SK-N-SH treated with all-trans-retinoic acid at 6 μM for 48 hours (cell line): ENCODE measurements at regions not wholly inside any gene's neighbourhood (a gene's known extent, or its start where the extent isn't known, plus 50 kb on each side); places are given as distances from the start of the nearest gene placed in this dataset.

Source experiments
- ATAC-seq: fragments of 200-7000 bp; cut with Tn5 transposase; 3 replicates; pipeline ENCODE4 v1.9.1; 2020; ENCODE audit warnings: mild to moderate bottlenecking, moderate library complexity
- ARNTL ChIP-seq: fragments of 450-650 bp; formaldehyde crosslinking; IDR thresholded peaks from 2 replicates; pipeline ENCODE4 v1.5.0; 2020; ENCODE audit warnings: low read depth, mild to moderate bottlenecking, moderate library complexity, borderline replicate concordance
- CSDC2 ChIP-seq: fragments of 250-450 bp; sonication (Bioruptor Pico); IDR thresholded peaks from 2 replicates; pipeline ENCODE4 v1.5.0; 2020; ENCODE audit warnings: mild to moderate bottlenecking, moderate library complexity
- ESRRG ChIP-seq: fragments of 250-450 bp; sonication (Bioruptor Pico); IDR thresholded peaks from 2 replicates; pipeline ENCODE4 v1.6.1; 2021; ENCODE audit warnings: mild to moderate bottlenecking
- OSR1 ChIP-seq: fragments of 250-450 bp; sonication (Bioruptor Pico); IDR thresholded peaks from 2 replicates; pipeline ENCODE4 v1.8.0; 2022; ENCODE audit warnings: moderate library complexity, mild to moderate bottlenecking, inconsistent platforms
- PPARA ChIP-seq: fragments of 250-450 bp; sonication (Bioruptor Pico); IDR thresholded peaks from 2 replicates; pipeline ENCODE4 v1.5.0; 2020; ENCODE audit warnings: mild to moderate bottlenecking, borderline replicate concordance
- RARB ChIP-seq: fragments of 250-450 bp; sonication (Bioruptor Pico); IDR thresholded peaks from 2 replicates; pipeline ENCODE4 v1.8.0; 2021; ENCODE audit warnings: mild to moderate bottlenecking, moderate library complexity
- SNAI2 ChIP-seq: fragments of 250-450 bp; sonication (Bioruptor Pico); IDR thresholded peaks from 2 replicates; pipeline ENCODE4 v1.5.0; 2020; ENCODE audit warnings: mild to moderate bottlenecking, moderate library complexity
- TCF4 ChIP-seq: fragments of 250-450 bp; sonication (Bioruptor Pico); IDR thresholded peaks from 2 replicates; pipeline ENCODE4 v1.8.0; 2021; ENCODE audit warnings: mild to moderate bottlenecking, moderate library complexity, borderline replicate concordance
- ZC3H10 ChIP-seq: fragments of 250-450 bp; sonication (Bioruptor Pico); IDR thresholded peaks from 2 replicates; pipeline ENCODE4 v1.5.1; 2021; ENCODE audit warnings: mild to moderate bottlenecking, moderate library complexity
- ZFP3 ChIP-seq: fragments of 250-450 bp; sonication (Bioruptor Pico); IDR thresholded peaks from 2 replicates; pipeline ENCODE4 v1.5.0; 2020; ENCODE audit warnings: mild to moderate bottlenecking, moderate library complexity
- ZFP30 ChIP-seq: fragments of 450-650 bp; formaldehyde crosslinking; IDR thresholded peaks from 2 replicates; pipeline ENCODE4 v1.5.0; 2022; ENCODE audit warnings: mild to moderate bottlenecking, moderate library complexity
- ZNF565 ChIP-seq: fragments of 450-650 bp; formaldehyde crosslinking; conservative IDR thresholded peaks from 2 replicates; pipeline ENCODE4 v1.5.0; 2020; ENCODE audit warnings: low read depth, mild to moderate bottlenecking, moderate library complexity
- ZNF8 ChIP-seq: fragments of 450-650 bp; formaldehyde crosslinking; IDR thresholded peaks from 2 replicates; pipeline ENCODE4 v1.5.0; 2020; ENCODE audit warnings: mild to moderate bottlenecking, moderate library complexity
- TF ChIP-seq, protein P1 (sequence below): fragments of 250-450 bp; sonication (Bioruptor Pico); IDR thresholded peaks from 2 replicates; pipeline ENCODE4 v1.5.0; 2020; ENCODE audit warnings: mild to moderate bottlenecking, moderate library complexity
- TF ChIP-seq, protein P2 (sequence below): fragments of 250-450 bp; sonication (Bioruptor Pico); IDR thresholded peaks from 2 replicates; pipeline ENCODE4 v1.8.0; 2020; ENCODE audit warnings: mild to moderate bottlenecking, moderate library complexity, borderline replicate concordance
- TF ChIP-seq, protein P3 (sequence below): fragments of 250-450 bp; sonication (Bioruptor Pico); IDR thresholded peaks from 2 replicates; pipeline ENCODE4 v1.8.0; 2021; ENCODE audit warnings: low read depth, mild to moderate bottlenecking, moderate library complexity, borderline replicate concordance
- TF ChIP-seq, protein P4 (sequence below): fragments of 250-450 bp; sonication (Bioruptor Pico); IDR thresholded peaks from 2 replicates; pipeline ENCODE4 v1.5.1; 2020; ENCODE audit warnings: low read depth, mild to moderate bottlenecking, moderate library complexity
- TF ChIP-seq, protein P5 (sequence below): fragments of 250-450 bp; sonication (Bioruptor Pico); IDR thresholded peaks from 2 replicates; pipeline ENCODE4 v1.5.1; 2021; ENCODE audit warnings: mild to moderate bottlenecking, moderate library complexity

DNA sequence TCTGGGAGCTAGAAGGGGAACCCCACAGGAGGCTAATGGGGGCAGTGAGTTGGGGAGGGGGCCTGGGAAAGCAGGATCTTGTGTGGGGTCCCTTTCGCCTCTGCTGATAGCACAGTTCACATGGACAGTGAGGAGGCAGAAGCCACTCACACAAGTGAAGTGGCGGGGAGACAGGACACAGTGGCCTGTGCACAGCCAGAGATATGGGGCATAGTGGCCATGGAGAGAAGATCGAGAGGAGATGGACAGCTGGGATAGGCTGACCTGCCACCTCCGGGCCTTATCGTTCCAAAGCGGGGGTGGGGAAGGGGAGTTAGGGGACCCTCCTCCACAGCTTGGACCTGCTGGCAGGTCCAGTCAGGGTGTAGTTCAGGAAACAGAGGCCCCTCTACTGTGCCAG lies 69.8 kb upstream of the EDAR start:
- TF ChIP-seq TCF4 (no peak), ZC3H10 (no peak), SNAI2 (no peak), RARB (CRISPR knock-in tag) (no peak), ZFP30 (CRISPR knock-in tag) (no peak), ZNF565 (no peak)
- TF ChIP-seq, protein P1, sequence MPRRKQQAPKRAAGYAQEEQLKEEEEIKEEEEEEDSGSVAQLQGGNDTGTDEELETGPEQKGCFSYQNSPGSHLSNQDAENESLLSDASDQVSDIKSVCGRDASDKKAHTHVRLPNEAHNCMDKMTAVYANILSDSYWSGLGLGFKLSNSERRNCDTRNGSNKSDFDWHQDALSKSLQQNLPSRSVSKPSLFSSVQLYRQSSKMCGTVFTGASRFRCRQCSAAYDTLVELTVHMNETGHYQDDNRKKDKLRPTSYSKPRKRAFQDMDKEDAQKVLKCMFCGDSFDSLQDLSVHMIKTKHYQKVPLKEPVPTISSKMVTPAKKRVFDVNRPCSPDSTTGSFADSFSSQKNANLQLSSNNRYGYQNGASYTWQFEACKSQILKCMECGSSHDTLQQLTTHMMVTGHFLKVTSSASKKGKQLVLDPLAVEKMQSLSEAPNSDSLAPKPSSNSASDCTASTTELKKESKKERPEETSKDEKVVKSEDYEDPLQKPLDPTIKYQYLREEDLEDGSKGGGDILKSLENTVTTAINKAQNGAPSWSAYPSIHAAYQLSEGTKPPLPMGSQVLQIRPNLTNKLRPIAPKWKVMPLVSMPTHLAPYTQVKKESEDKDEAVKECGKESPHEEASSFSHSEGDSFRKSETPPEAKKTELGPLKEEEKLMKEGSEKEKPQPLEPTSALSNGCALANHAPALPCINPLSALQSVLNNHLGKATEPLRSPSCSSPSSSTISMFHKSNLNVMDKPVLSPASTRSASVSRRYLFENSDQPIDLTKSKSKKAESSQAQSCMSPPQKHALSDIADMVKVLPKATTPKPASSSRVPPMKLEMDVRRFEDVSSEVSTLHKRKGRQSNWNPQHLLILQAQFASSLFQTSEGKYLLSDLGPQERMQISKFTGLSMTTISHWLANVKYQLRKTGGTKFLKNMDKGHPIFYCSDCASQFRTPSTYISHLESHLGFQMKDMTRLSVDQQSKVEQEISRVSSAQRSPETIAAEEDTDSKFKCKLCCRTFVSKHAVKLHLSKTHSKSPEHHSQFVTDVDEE (CRISPR knock-in tag): no peak

DNA sequence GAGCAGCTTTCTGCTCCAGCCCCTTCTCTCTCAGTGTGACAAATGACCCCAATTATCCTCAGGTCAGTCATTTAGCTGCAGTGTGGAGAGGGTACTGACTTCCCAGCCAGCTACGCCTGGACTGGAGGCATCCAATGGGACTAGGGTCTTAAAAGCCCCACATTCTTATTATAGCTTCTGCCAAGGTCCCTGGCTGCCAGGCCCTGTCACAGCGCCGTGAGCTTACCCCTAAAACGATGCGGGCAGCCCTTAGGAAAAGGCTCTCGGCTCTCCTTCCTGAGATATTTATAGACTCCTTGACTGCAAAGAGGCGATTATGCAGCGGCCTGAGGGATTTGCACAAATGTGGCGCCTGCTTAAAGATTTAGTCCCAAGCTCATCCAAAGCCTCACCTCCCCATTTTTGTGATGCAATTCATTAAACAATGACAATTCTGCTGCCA lies 69.2 kb upstream of the EDAR start:
- TF ChIP-seq ZFP3 (CRISPR knock-in tag) (no peak), OSR1 (CRISPR knock-in tag) (no peak), ZNF565 (no peak), ZNF8 (CRISPR knock-in tag) (no peak), CSDC2 (no peak), PPARA (no peak), ARNTL (CRISPR knock-in tag) (no peak), ESRRG (CRISPR knock-in tag) (no peak)
- TF ChIP-seq, protein P2, sequence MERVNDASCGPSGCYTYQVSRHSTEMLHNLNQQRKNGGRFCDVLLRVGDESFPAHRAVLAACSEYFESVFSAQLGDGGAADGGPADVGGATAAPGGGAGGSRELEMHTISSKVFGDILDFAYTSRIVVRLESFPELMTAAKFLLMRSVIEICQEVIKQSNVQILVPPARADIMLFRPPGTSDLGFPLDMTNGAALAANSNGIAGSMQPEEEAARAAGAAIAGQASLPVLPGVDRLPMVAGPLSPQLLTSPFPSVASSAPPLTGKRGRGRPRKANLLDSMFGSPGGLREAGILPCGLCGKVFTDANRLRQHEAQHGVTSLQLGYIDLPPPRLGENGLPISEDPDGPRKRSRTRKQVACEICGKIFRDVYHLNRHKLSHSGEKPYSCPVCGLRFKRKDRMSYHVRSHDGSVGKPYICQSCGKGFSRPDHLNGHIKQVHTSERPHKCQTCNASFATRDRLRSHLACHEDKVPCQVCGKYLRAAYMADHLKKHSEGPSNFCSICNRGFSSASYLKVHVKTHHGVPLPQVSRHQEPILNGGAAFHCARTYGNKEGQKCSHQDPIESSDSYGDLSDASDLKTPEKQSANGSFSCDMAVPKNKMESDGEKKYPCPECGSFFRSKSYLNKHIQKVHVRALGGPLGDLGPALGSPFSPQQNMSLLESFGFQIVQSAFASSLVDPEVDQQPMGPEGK (CRISPR knock-in tag): no peak
- TF ChIP-seq, protein P3, sequence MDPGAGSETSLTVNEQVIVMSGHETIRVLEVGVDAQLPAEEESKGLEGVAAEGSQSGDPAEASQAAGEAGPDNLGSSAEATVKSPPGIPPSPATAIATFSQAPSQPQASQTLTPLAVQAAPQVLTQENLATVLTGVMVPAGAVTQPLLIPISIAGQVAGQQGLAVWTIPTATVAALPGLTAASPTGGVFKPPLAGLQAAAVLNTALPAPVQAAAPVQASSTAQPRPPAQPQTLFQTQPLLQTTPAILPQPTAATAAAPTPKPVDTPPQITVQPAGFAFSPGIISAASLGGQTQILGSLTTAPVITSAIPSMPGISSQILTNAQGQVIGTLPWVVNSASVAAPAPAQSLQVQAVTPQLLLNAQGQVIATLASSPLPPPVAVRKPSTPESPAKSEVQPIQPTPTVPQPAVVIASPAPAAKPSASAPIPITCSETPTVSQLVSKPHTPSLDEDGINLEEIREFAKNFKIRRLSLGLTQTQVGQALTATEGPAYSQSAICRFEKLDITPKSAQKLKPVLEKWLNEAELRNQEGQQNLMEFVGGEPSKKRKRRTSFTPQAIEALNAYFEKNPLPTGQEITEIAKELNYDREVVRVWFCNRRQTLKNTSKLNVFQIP (CRISPR knock-in tag): no peak
- TF ChIP-seq, protein P1 (CRISPR knock-in tag): no peak
- TF ChIP-seq, protein P4, sequence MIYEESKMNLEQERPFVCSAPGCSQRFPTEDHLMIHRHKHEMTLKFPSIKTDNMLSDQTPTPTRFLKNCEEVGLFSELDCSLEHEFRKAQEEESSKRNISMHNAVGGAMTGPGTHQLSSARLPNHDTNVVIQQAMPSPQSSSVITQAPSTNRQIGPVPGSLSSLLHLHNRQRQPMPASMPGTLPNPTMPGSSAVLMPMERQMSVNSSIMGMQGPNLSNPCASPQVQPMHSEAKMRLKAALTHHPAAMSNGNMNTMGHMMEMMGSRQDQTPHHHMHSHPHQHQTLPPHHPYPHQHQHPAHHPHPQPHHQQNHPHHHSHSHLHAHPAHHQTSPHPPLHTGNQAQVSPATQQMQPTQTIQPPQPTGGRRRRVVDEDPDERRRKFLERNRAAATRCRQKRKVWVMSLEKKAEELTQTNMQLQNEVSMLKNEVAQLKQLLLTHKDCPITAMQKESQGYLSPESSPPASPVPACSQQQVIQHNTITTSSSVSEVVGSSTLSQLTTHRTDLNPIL: no peak
- ATAC-seq: no peak

More for the DNA sequence above, 69.8 kb upstream of the EDAR start:
- ATAC-seq: no peak

DNA sequence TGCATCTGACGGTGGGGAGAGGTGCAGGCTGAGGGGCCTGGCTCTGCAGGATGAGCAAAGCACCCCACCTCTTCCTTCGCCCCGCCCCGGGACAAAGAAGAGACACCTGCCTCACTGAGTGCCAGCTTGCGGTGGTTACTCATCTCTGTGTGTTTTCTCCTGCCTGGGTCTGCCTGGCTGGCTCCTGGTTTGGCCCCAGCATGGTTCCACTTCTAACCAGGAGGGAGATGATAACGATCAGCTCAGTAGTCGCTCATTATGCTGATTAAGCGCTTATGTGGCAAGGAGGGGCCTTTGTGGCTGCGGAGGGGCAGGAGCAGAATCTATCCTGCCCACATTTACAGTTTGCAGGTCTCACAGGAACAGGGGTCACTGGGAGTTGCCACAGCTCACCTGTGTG lies 68.7 kb upstream of the EDAR start:
- no peak for ATAC-seq
- no peak for TF ChIP-seq CSDC2
- TF ChIP-seq ZFP30 (CRISPR knock-in tag): no peak
- TF ChIP-seq ZFP3 (CRISPR knock-in tag): no peak
- TF ChIP-seq, protein P5, sequence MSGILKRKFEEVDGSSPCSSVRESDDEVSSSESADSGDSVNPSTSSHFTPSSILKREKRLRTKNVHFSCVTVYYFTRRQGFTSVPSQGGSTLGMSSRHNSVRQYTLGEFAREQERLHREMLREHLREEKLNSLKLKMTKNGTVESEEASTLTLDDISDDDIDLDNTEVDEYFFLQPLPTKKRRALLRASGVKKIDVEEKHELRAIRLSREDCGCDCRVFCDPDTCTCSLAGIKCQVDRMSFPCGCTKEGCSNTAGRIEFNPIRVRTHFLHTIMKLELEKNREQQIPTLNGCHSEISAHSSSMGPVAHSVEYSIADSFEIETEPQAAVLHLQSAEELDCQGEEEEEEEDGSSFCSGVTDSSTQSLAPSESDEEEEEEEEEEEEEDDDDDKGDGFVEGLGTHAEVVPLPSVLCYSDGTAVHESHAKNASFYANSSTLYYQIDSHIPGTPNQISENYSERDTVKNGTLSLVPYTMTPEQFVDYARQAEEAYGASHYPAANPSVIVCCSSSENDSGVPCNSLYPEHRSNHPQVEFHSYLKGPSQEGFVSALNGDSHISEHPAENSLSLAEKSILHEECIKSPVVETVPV (CRISPR knock-in tag): no peak
- no peak for TF ChIP-seq ESRRG (CRISPR knock-in tag)
- TF ChIP-seq, protein P4: no peak
- TF ChIP-seq ZNF8 (CRISPR knock-in tag): no peak
- no peak for TF ChIP-seq OSR1 (CRISPR knock-in tag)
- TF ChIP-seq, protein P2 (CRISPR knock-in tag): no peak
- TF ChIP-seq TCF4: no peak
- TF ChIP-seq ARNTL (CRISPR knock-in tag): no peak
- TF ChIP-seq, protein P1 (CRISPR knock-in tag): no peak
- no peak for TF ChIP-seq RARB (CRISPR knock-in tag)
